Gastroesophageal sphincter (tissue), 3 donors: ENCODE measurements at regions not wholly inside any gene's neighbourhood (a gene's known extent, or its start where the extent isn't known, plus 50 kb on each side); places are given as distances from the start of the nearest gene placed in this dataset.

ENCODE experiments used
- EP300 ChIP-seq: sonication (generic); formaldehyde crosslinking; IDR thresholded peaks from one replicate; pipeline ENCODE4 v1.6.1; 2017; ENCODE audit warnings: antibody characterized with exemption, mild to moderate bottlenecking
- POLR2A ChIP-seq, 2 donors: fragments of 450-650 bp; IDR thresholded peaks; one replicate each; pipeline ENCODE4 v1.6.1; 2017; ENCODE audit warnings: antibody characterized with exemption in 2 of 2, mild to moderate bottlenecking in 2 of 2, moderate library complexity in 1 of 2
- TF ChIP-seq, protein P1 (sequence below), 4 experiments: fragments of 200-600 bp in 2 of 4; fragments of 450-650 bp in 2 of 4; sonication (generic) in 1 of 4; IDR thresholded peaks; one replicate each; pipeline ENCODE4 v1.5.1; 2017 to 2019; ENCODE audit warnings: antibody characterized with exemption in 4 of 4, mild to moderate bottlenecking in 2 of 4, moderate library complexity in 2 of 4

DNA sequence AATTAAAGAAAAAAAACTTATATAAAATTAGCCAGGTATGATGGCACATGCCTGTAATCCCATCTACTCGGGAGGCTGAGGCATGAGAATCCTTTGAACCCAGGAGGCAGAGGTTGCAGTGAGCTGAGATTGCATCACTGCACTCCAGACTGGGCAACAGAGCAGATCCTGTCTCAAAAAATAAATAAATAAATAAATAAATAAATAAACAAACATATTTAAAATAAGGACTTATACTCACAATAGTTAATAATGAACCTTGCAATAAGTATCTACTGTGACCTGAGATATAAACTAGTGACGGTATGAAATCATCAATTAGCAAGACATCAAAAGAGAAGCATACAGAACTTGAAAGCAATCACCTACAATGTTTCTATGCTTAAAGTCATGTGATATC lies 548.4 kb upstream of the JARID2 start:
- TF ChIP-seq, protein P1, sequence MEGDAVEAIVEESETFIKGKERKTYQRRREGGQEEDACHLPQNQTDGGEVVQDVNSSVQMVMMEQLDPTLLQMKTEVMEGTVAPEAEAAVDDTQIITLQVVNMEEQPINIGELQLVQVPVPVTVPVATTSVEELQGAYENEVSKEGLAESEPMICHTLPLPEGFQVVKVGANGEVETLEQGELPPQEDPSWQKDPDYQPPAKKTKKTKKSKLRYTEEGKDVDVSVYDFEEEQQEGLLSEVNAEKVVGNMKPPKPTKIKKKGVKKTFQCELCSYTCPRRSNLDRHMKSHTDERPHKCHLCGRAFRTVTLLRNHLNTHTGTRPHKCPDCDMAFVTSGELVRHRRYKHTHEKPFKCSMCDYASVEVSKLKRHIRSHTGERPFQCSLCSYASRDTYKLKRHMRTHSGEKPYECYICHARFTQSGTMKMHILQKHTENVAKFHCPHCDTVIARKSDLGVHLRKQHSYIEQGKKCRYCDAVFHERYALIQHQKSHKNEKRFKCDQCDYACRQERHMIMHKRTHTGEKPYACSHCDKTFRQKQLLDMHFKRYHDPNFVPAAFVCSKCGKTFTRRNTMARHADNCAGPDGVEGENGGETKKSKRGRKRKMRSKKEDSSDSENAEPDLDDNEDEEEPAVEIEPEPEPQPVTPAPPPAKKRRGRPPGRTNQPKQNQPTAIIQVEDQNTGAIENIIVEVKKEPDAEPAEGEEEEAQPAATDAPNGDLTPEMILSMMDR (IDR thresholded peaks at IDR 0.05) = no peak
- TF ChIP-seq POLR2A (IDR thresholded peaks at IDR 0.05) (no peak), EP300 (no peak)
